Spleen (tissue), 11 donors: ENCODE measurements at regions not wholly inside any gene's neighbourhood (a gene's known extent, or its start where the extent isn't known, plus 50 kb on each side); places are given as distances from the start of the nearest gene placed in this dataset.

Experiments used
- DNase-seq: peaks from one replicate; pipeline ENCODE4 v3.0.0-alpha.2; 2020
- H3K27ac ChIP-seq, 8 donors: fragments of 200-600 bp; sonication (generic) in 7 of 8; 1 replicate in 4 of 8; 2 replicates in 4 of 8; pipeline versions ENCODE4 v1.5.0 to v1.8.0; 2016 to 2021; ENCODE audit warnings: inconsistent platforms in 4 of 8, mild to moderate bottlenecking in 4 of 8, moderate library complexity in 1 of 8
- H3K27me3 ChIP-seq, 7 donors: fragments of 200-600 bp; sonication (generic) in 6 of 7; replicated peaks in 1 of 7; 1 replicate in 4 of 7; 2 replicates in 3 of 7; pipeline versions ENCODE4 v1.5.0 to v1.8.0; 2016 to 2021; ENCODE audit warnings: inconsistent platforms in 3 of 7, mild to moderate bottlenecking in 1 of 7
- H3K36me3 ChIP-seq, 6 donors: fragments of 200-600 bp; sonication (generic) in 5 of 6; 1 replicate in 4 of 6; 2 replicates in 2 of 6; pipeline versions ENCODE4 v1.5.0 to v1.8.0; 2016 to 2021; ENCODE audit warnings: inconsistent platforms in 2 of 6
- H3K4me1 ChIP-seq, 6 donors: fragments of 200-600 bp; sonication (generic) in 5 of 6; 1 replicate in 3 of 6; 2 replicates in 3 of 6; pipeline versions ENCODE4 v1.5.0 to v1.8.0; 2016 to 2021; ENCODE audit warnings: inconsistent platforms in 3 of 6
- H3K4me3 ChIP-seq, 8 donors: fragments of 200-600 bp; sonication (generic) in 7 of 8; 1 replicate in 4 of 8; 2 replicates in 4 of 8; pipeline versions ENCODE4 v1.5.0 to v1.8.0; 2016 to 2021; ENCODE audit warnings: inconsistent platforms in 4 of 8, mild to moderate bottlenecking in 4 of 8, moderate library complexity in 2 of 8
- H3K9me3 ChIP-seq, 8 donors: fragments of 200-600 bp; sonication (generic) in 7 of 8; 1 replicate in 4 of 8; 2 replicates in 4 of 8; pipeline versions ENCODE4 v1.5.0 to v1.8.0; 2016 to 2021; ENCODE audit warnings: inconsistent platforms in 4 of 8
- POLR2A ChIP-seq, 3 donors: fragments of 450-650 bp; IDR thresholded peaks; one replicate each; pipeline ENCODE4 v1.5.1; 2017; ENCODE audit warnings: antibody characterized with exemption in 3 of 3, mild to moderate bottlenecking in 1 of 3
- POLR2AphosphoS5 ChIP-seq, 3 donors: sonication (generic); formaldehyde crosslinking; IDR thresholded peaks; one replicate each; pipeline ENCODE4 v1.5.1; 2017; ENCODE audit warnings: antibody characterized with exemption in 3 of 3
- WGBS, 5 donors: extraction: QIAGEN DNeasy Blood & Tissue Kit in 3 of 5; methylation state at CpG; one replicate each; pipeline versions ENCODE4 v1.1.5 to v1.1.7; 2013 to 2018; 5-methylcytosine and 5-hydroxymethylcytosine counted together
- intact Hi-C: fragments of 100-400 bp; cut with DNase I; formaldehyde crosslinking; loops from one replicate; pipeline ENCODE4 v1.15.0; 2023; ENCODE audit warnings: low total_unique reads
- TF ChIP-seq, protein P1 (sequence below), 11 experiments: fragments of 200-600 bp in 7 of 11; fragments of 450-650 bp in 4 of 11; sonication (generic) in 4 of 11; IDR thresholded peaks in 8 of 11; conservative IDR thresholded peaks in 3 of 11; 1 replicate in 7 of 11; 2 replicates in 4 of 11; pipeline versions ENCODE4 v1.4.0 to v1.8.0; 2016 to 2021; ENCODE audit warnings: antibody characterized with exemption in 11 of 11, inconsistent platforms in 4 of 11, mild to moderate bottlenecking in 1 of 11
- donor health status: healthy with polysubstance abuse.
- donor health status: DM: no; HTN: no; CAD: no; lungs with moderate emphysema.
- donor health status: DM: no; HTN: no; CAD: no.
- donor health status: Bipolar disorder and iron deficiency.
- donor health status: healthy.
- donor health status: DM: no; HTN: no; CAD: no.
- donor health status: DM: yes; HTN: yes; CAD: no.

DNA sequence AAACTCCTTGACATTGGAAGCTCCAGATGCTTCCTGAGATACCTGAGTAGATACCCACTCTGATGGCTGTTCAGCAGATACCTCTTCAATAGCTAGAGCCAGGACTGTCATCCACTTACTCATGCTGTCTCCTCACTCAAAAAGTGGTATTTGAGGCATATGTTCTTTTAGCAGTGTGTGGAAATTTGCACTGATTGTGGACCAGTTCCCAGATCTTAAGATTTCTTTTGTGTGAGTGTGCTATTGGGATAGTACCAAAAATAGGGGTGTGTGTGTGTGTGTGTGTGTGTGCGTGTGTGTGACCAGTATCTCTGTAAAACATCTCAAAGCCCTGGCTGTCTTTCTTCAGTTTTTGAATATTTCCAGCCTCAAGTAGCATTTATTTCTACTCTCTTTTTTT lies 108.3 kb downstream of the SLITRK5 start:
- Histone ChIP-seq H3K36me3 (no peaks in the 10 kb centered on the region), H3K4me1 (no peaks in the 10 kb centered on the region), H3K27me3 (no peaks in the 10 kb centered on the region), H3K9me3 (no peaks in the 10 kb centered on the region), H3K27ac (no peak overlapping the region), H3K4me3 (no peak overlapping the region)
- intact Hi-C loops: no loop called here
- 70 to 93% (median 86%) methylated on average over 1 of the region's 1 CpG for WGBS, 5 donors
- TF ChIP-seq, protein P1, sequence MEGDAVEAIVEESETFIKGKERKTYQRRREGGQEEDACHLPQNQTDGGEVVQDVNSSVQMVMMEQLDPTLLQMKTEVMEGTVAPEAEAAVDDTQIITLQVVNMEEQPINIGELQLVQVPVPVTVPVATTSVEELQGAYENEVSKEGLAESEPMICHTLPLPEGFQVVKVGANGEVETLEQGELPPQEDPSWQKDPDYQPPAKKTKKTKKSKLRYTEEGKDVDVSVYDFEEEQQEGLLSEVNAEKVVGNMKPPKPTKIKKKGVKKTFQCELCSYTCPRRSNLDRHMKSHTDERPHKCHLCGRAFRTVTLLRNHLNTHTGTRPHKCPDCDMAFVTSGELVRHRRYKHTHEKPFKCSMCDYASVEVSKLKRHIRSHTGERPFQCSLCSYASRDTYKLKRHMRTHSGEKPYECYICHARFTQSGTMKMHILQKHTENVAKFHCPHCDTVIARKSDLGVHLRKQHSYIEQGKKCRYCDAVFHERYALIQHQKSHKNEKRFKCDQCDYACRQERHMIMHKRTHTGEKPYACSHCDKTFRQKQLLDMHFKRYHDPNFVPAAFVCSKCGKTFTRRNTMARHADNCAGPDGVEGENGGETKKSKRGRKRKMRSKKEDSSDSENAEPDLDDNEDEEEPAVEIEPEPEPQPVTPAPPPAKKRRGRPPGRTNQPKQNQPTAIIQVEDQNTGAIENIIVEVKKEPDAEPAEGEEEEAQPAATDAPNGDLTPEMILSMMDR (IDR thresholded peaks at IDR 0.05 in 8 of 11, conservative IDR thresholded peaks at IDR 0.05 in 3 of 11): no peak
- no peak for TF ChIP-seq POLR2A (IDR thresholded peaks at IDR 0.05)
- no peak for TF ChIP-seq POLR2AphosphoS5 (IDR thresholded peaks at IDR 0.05)
- no peak for DNase-seq

DNA sequence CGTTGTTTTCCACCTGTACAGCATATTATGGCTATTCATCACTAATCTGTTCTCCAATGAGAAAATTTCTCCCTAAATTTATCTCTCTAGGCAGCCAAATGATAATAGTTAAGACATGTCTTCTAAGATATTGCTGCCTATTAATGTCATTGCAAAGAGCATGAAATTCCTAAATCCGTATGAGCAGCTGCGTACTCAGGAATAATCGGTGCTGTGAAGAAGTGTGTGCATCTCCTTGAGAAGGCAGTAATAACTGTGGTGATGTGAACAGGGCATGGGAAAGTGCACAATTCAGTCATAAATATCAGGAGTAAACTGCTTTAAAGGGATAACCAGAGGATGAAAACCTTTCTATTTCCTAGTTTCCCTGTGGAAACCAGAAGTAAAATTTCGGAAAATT lies 112.2 kb downstream of the SLITRK5 start:
- no peaks in the 10 kb centered on the region for H3K27me3 ChIP-seq
- 80 to 88% (median 86%) methylated on average over 5 of the region's 5 CpGs for WGBS, 5 donors
- TF ChIP-seq, protein P1 (IDR thresholded peaks at IDR 0.05 in 8 of 11, conservative IDR thresholded peaks at IDR 0.05 in 3 of 11): no peak
- TF ChIP-seq POLR2AphosphoS5 (IDR thresholded peaks at IDR 0.05) (no peak), POLR2A (IDR thresholded peaks at IDR 0.05) (no peak)
- H3K4me3 ChIP-seq: no peak overlapping the region
- intact Hi-C loops: no loop called here
- DNase-seq: no peak
- no peaks in the 10 kb centered on the region for H3K9me3 ChIP-seq
- H3K4me1 ChIP-seq: no peaks in the 10 kb centered on the region
- H3K27ac ChIP-seq: no peak overlapping the region
- no peaks in the 10 kb centered on the region for H3K36me3 ChIP-seq

DNA sequence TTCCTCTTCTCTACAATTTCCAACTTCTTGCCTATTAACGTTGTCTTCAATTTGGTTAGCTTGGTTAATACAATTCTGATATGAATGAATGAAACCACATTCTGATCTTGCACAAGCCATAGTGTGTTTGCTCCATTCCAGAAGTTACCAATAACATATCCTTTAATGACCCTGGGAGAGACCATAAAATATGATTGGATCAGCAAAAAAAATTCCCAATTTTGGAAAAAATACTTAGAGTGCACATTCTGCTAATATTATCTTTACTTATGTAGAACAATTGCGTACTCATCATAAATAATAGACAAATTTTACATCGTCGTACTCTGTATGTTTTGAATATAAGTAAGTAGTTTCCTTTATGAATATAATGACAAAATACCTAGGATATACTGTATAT lies 117.2 kb downstream of the SLITRK5 start:
- Histone ChIP-seq H3K27ac (no peak overlapping the region), H3K9me3 (peaks cover 0 to 11% (median 4%) of the 10 kb centered on the region in 8 donors), H3K36me3 (no peaks in the 10 kb centered on the region), H3K4me3 (no peak overlapping the region), H3K4me1 (no peaks in the 10 kb centered on the region), H3K27me3 (no peaks in the 10 kb centered on the region)
- intact Hi-C loops: no loop called here
- WGBS, 5 donors: 86 to 96% (median 87%) methylated on average over 4 of the region's 4 CpGs
- no peak for DNase-seq
- TF ChIP-seq POLR2A (IDR thresholded peaks at IDR 0.05) (no peak), POLR2AphosphoS5 (IDR thresholded peaks at IDR 0.05) (no peak)
- TF ChIP-seq, protein P1 (IDR thresholded peaks at IDR 0.05 in 8 of 11, conservative IDR thresholded peaks at IDR 0.05 in 3 of 11): no peak

DNA sequence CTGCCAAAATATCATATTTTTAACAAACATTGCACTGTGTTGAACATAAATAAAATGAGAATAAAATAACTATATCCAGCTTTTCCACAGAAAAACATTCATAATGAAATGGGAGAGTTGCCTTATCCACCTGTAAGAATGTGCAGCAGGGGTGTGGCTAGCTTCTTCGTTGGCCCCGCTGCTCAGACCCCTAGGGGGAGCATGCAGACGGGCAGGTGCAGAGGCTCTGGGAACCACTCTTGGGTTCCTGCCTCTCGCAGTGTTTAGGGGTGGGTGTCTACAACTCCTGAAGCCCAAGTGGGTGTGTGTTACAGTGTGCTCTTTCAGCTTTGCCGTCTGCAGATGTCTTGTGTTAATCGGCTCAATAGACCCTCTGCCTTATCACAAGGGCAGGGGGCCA lies 121.7 kb downstream of the SLITRK5 start:
- H3K4me3 ChIP-seq: no peak overlapping the region
- intact Hi-C loops: no loop called here
- 69 to 80% (median 76%) methylated on average over 6 of the region's 6 CpGs for WGBS, 5 donors
- no peaks in the 10 kb centered on the region for H3K27me3 ChIP-seq
- TF ChIP-seq, protein P1 (IDR thresholded peaks at IDR 0.05 in 8 of 11, conservative IDR thresholded peaks at IDR 0.05 in 3 of 11): no peak
- TF ChIP-seq POLR2AphosphoS5 (IDR thresholded peaks at IDR 0.05) (no peak), POLR2A (IDR thresholded peaks at IDR 0.05) (no peak)
- DNase-seq: no peak
- peaks cover 0 to 11% (median 4%) of the 10 kb centered on the region in 8 donors for H3K9me3 ChIP-seq
- H3K4me1 ChIP-seq: no peaks in the 10 kb centered on the region
- H3K27ac ChIP-seq: no peak overlapping the region
- no peaks in the 10 kb centered on the region for H3K36me3 ChIP-seq
